Ishikawa (cell line): ENCODE measurements at regions not wholly inside any gene's neighbourhood (a gene's known extent, or its start where the extent isn't known, plus 50 kb on each side); places are given as distances from the start of the nearest gene placed in this dataset.

ENCODE experiments used
- CEBPB ChIP-seq: IDR thresholded peaks from 2 replicates; pipeline ENCODE4 v1.6.1; 2012
- CREB1 ChIP-seq: IDR thresholded peaks from 2 replicates; pipeline ENCODE4 v1.6.1; 2012; ENCODE audit warnings: low read depth
- EGR1 ChIP-seq: IDR thresholded peaks from 2 replicates; pipeline ENCODE4 v1.6.1; 2012
- EP300 ChIP-seq: IDR thresholded peaks from 2 replicates; pipeline ENCODE4 v1.6.1; 2012; ENCODE audit warnings: borderline replicate concordance
- FOXM1 ChIP-seq: IDR thresholded peaks from 2 replicates; pipeline ENCODE4 v1.6.1; 2012; ENCODE audit warnings: low read depth, borderline replicate concordance
- NFIC ChIP-seq: IDR thresholded peaks from 2 replicates; pipeline ENCODE4 v1.6.1; 2012
- RAD21 ChIP-seq: IDR thresholded peaks from 2 replicates; pipeline ENCODE4 v1.6.1; 2012; ENCODE audit warnings: low read depth
- REST ChIP-seq: IDR thresholded peaks from 2 replicates; pipeline ENCODE4 v1.6.1; 2012; ENCODE audit warnings: low read depth, mild to moderate bottlenecking
- TAF1 ChIP-seq: IDR thresholded peaks from 2 replicates; pipeline ENCODE4 v1.6.1; 2012; ENCODE audit warnings: low read depth, mild to moderate bottlenecking
- TCF12 ChIP-seq: IDR thresholded peaks from 2 replicates; pipeline ENCODE4 v1.6.1; 2012; ENCODE audit warnings: low read depth
- TEAD4 ChIP-seq: IDR thresholded peaks from 2 replicates; pipeline ENCODE4 v1.6.1; 2012
- USF1 ChIP-seq: IDR thresholded peaks from 2 replicates; pipeline ENCODE4 v1.6.1; 2012
- YY1 ChIP-seq: IDR thresholded peaks from 2 replicates; pipeline ENCODE4 v1.6.1; 2012; ENCODE audit warnings: low read depth
- ZBTB7A ChIP-seq: IDR thresholded peaks from 2 replicates; pipeline ENCODE4 v1.6.1; 2012; ENCODE audit warnings: low read depth
- TF ChIP-seq, protein P1 (sequence below): IDR thresholded peaks from 2 replicates; pipeline ENCODE4 v1.6.1; 2012

DNA sequence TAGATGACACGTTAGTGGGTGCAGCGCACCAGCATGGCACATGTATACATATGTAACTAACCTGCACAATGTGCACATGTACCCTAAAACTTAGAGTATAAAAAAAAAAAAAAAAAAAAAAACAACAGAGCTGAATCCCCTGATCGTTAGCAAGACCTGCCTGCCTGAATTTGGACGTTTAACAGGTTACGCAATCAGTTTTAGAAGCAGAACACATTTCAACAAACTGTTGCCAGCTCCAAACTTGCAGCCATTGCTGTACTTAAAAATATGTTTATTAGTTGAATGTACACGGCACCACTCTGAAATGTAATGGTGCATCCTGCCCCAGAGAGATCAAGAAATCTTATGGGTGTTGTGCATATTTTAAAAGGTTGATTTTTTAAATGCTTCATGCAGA is 680.0 kb downstream of the TLE4 start:
- TF ChIP-seq RAD21 = no peak
- TF ChIP-seq REST = no peak
- no peak for TF ChIP-seq TAF1
- TF ChIP-seq TCF12 = no peak
- no peak for TF ChIP-seq FOXM1
- TF ChIP-seq, protein P1, sequence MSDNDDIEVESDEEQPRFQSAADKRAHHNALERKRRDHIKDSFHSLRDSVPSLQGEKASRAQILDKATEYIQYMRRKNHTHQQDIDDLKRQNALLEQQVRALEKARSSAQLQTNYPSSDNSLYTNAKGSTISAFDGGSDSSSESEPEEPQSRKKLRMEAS = no peak

DNA sequence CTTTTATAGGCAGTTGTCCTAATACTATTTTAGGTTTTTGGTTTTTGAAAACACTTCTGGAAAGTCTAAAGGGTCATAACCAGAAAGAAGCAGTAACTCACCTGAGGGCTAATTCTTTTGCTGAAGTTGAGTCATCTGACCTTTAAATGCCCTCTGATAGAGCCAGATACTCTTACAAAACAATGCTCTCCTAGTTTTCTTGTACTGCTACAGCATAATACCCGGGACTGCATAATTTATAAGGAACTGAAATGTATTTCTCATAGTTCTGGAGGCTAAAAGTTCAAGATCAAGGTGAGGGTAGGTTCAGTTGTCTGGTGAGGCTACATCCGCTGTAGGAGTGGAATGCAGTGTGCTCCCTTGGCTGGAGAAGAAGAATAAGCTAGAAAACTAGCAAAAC is 670.3 kb downstream of the TLE4 start:
- TF ChIP-seq RAD21 (no peak), USF1 (no peak), CEBPB (no peak), YY1 (no peak)

DNA sequence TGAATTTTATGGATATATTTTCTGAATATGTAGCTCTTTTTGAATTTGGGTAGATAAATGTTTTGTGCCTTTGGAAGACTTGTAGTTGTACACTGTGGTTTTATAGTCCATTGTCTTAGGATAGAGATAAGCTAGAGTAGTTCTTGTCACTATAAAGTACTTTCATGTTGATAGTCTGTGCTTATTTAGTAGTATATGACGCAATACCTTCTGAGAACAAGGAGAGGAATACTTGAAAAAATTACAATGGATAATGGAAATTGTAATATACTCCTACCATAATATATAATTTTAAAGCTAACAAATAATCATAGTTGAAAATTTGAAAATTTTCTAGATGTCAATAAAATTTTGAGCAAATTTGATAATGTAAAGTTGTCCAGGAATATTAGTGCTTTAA is 664.0 kb downstream of the TLE4 start:
- TF ChIP-seq FOXM1 = no peak
- TF ChIP-seq EGR1 = no peak
- TF ChIP-seq NFIC = no peak
- no peak for TF ChIP-seq USF1
- no peak for TF ChIP-seq CREB1
- no peak for TF ChIP-seq EP300

GRCh38 chr9:80233906-80234305 is 662.1 kb downstream of the TLE4 start:
- no peak for TF ChIP-seq YY1
- no peak for TF ChIP-seq NFIC
- TF ChIP-seq ZBTB7A = no peak
- no peak for TF ChIP-seq TAF1
- no peak for TF ChIP-seq EP300
- no peak for TF ChIP-seq CREB1
- no peak for TF ChIP-seq TCF12
- TF ChIP-seq, protein P1 = no peak
- no peak for TF ChIP-seq REST
- no peak for TF ChIP-seq EGR1
- TF ChIP-seq RAD21 = no peak
- no peak for TF ChIP-seq CEBPB
- no peak for TF ChIP-seq USF1
- TF ChIP-seq FOXM1 = no peak
- no peak for TF ChIP-seq TEAD4

DNA sequence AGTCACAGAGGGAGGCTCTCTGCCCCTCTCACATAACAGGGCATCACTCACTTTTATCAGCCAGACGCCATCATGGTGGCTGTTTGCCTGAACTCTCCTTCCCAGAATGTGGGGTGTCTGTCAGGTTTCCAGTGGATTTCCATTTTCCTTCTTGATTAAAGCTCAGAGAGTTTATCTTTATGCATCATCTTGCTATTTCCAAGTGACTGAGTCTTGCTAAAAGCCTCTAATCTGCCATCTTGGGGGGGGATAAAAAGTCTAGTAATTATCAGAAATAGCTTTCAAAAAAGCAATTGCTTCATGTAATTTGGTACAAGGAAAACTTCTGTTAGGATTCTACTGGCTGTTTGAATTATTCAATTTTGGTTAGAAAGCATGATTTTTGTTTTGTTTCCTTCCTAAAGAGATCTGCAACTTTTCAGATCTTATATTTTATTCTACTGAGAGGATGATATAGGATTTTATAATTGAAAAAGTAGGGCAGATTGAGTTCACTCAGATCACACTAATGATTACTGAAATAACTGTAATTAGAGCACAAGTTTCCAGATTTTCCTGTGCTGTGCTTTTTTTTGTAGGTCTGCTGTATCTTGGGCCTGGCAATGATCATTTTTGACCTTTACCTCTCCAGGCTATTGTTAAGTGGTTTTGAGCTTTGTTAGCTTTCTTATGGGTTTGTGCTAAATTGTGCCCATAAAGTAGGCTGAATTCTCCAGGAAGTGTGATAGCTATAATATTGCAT is 661.5 kb downstream of the TLE4 start:
- TF ChIP-seq TAF1 = no peak
- no peak for TF ChIP-seq REST
- no peak for TF ChIP-seq TCF12
- no peak for TF ChIP-seq RAD21
- no peak for TF ChIP-seq YY1
- no peak for TF ChIP-seq EGR1
- TF ChIP-seq, protein P1 = no peak
- no peak for TF ChIP-seq EP300
- no peak for TF ChIP-seq FOXM1
- TF ChIP-seq CEBPB = no peak
- no peak for TF ChIP-seq NFIC
- TF ChIP-seq TEAD4 = no peak
